Keratinocyte (primary cell): ENCODE measurements at regions not wholly inside any gene's neighbourhood (a gene's known extent, or its start where the extent isn't known, plus 50 kb on each side); places are given as distances from the start of the nearest gene placed in this dataset.

Experiments used
- DNase-seq: peaks from one replicate; pipeline ENCODE4 v3.0.0-alpha.2; 2011; ENCODE audit warnings: low read depth, missing footprints, low spot score
- FAIRE-seq: peaks from 2 replicates; lab custom pipeline; 2011; peaks lifted over from hg19 to GRCh38; lab: Jason Lieb, UNC
- H2AFZ ChIP-seq: 2 replicates; pipeline ENCODE4 v1.6.0; 2012; ENCODE audit warnings: low read length, control low read depth, inconsistent platforms; ENCODE audit not compliant: control insufficient read depth
- H3K27ac ChIP-seq: 2 replicates; pipeline ENCODE4 v1.5.1; 2011; ENCODE audit warnings: low read length; ENCODE audit not compliant: control insufficient read depth, insufficient read depth
- H3K27me3 ChIP-seq: 3 replicates; pipeline ENCODE4 v1.6.0; 2011; ENCODE audit warnings: low read length; ENCODE audit not compliant: control insufficient read depth, insufficient read depth; ENCODE audit errors: extremely low read depth
- H3K36me3 ChIP-seq, 2 experiments: 2 replicates in 1 of 2; 3 replicates in 1 of 2; pipeline ENCODE4 v1.5.1; 2011; ENCODE audit warnings: low read length in 2 of 2, mild to moderate bottlenecking in 1 of 2; ENCODE audit not compliant: control insufficient read depth in 2 of 2, insufficient read depth in 2 of 2; ENCODE audit errors: extremely low read depth in 1 of 2
- H3K4me1 ChIP-seq: 3 replicates; pipeline ENCODE4 v1.5.1; 2011; ENCODE audit warnings: low read length; ENCODE audit not compliant: control insufficient read depth, insufficient read depth; ENCODE audit errors: extremely low read depth
- H3K4me2 ChIP-seq: 3 replicates; pipeline ENCODE4 v1.6.0; 2011; ENCODE audit warnings: low read depth, low read length; ENCODE audit not compliant: control insufficient read depth, insufficient read depth; ENCODE audit errors: extremely low read depth
- H3K4me3 ChIP-seq, 3 experiments: fragments of 200-600 bp in 1 of 3; sonication (generic) in 1 of 3; 2 replicates in 2 of 3; 3 replicates in 1 of 3; pipeline ENCODE4 v1.5.1; 2011 to 2016; ENCODE audit warnings: low read length in 3 of 3, mild to moderate bottlenecking in 3 of 3, control low read depth in 2 of 3, inconsistent platforms in 1 of 3, low read depth in 1 of 3, mixed read lengths in 1 of 3, mixed run types in 1 of 3, moderate library complexity in 1 of 3; ENCODE audit not compliant: control insufficient read depth in 2 of 3, insufficient read depth in 2 of 3; ENCODE audit errors: extremely low read depth in 1 of 3
- H3K79me2 ChIP-seq: 2 replicates; pipeline ENCODE4 v1.6.0; 2012; ENCODE audit warnings: low read length; ENCODE audit not compliant: control insufficient read depth, insufficient read depth
- H3K9ac ChIP-seq: 3 replicates; pipeline ENCODE4 v1.6.0; 2011; ENCODE audit warnings: low read length; ENCODE audit not compliant: control insufficient read depth, insufficient read depth; ENCODE audit errors: extremely low read depth
- H3K9me1 ChIP-seq: 3 replicates; pipeline ENCODE4 v1.6.0; 2011; ENCODE audit warnings: low read length; ENCODE audit not compliant: control insufficient read depth, insufficient read depth; ENCODE audit errors: extremely low read depth
- H3K9me3 ChIP-seq: 2 replicates; pipeline ENCODE4 v1.5.1; 2012; ENCODE audit warnings: low read depth, low read length; ENCODE audit not compliant: control insufficient read depth
- H4K20me1 ChIP-seq: 3 replicates; pipeline ENCODE4 v1.6.0; 2011; ENCODE audit warnings: low read length; ENCODE audit not compliant: control insufficient read depth, insufficient read depth; ENCODE audit errors: extremely low read depth
- EZH2 ChIP-seq: IDR thresholded peaks from one replicate; pipeline ENCODE4 v1.6.1; 2012; ENCODE audit warnings: inconsistent platforms, mild to moderate bottlenecking, low read length, moderate library complexity
- dilution Hi-C: fragments of 300-500 bp; cut with MboI; formaldehyde crosslinking; loops from one replicate; pipeline ENCODE4 v1.7.0; 2020; ENCODE audit warnings: low sequenced_read_pairs; ENCODE audit not compliant: extremely low pct_ligation_motif_present
- TF ChIP-seq, protein P1 (sequence below), 3 experiments: IDR thresholded peaks in 1 of 3; conservative IDR thresholded peaks in 1 of 3; optimal IDR thresholded peaks in 1 of 3; 2 replicates in 2 of 3; 3 replicates in 1 of 3; pipeline versions ENCODE3 to v1.5.1; 2011; ENCODE audit warnings: low read length in 3 of 3, mild to moderate bottlenecking in 3 of 3, moderate library complexity in 2 of 3, control low read depth in 1 of 3, inconsistent platforms in 1 of 3; ENCODE audit not compliant: insufficient read depth in 2 of 3; ENCODE audit errors: extremely low read depth in 1 of 3

DNA sequence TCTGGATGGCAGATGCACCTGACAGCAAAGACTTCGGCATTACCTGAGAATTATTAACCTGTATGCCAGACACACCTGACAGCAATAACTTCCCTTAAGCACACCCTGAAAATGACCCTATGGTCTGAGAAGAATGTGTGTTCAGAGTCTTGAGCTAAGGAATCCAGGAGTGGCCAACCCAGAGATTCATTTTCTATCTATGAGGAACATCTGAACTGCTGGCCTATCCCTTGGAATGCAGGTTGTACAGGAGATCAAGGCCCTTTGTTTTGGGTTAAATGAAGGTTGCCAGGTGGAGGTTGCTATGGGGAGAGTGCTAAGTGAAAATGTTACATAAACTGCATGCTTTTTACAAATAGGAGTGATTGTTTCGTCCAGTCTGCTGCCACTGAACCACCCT is 200.9 kb upstream of the MEIS1 start:
- TF ChIP-seq EZH2 = no peak
- TF ChIP-seq, protein P1, sequence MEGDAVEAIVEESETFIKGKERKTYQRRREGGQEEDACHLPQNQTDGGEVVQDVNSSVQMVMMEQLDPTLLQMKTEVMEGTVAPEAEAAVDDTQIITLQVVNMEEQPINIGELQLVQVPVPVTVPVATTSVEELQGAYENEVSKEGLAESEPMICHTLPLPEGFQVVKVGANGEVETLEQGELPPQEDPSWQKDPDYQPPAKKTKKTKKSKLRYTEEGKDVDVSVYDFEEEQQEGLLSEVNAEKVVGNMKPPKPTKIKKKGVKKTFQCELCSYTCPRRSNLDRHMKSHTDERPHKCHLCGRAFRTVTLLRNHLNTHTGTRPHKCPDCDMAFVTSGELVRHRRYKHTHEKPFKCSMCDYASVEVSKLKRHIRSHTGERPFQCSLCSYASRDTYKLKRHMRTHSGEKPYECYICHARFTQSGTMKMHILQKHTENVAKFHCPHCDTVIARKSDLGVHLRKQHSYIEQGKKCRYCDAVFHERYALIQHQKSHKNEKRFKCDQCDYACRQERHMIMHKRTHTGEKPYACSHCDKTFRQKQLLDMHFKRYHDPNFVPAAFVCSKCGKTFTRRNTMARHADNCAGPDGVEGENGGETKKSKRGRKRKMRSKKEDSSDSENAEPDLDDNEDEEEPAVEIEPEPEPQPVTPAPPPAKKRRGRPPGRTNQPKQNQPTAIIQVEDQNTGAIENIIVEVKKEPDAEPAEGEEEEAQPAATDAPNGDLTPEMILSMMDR (optimal IDR thresholded peaks at IDR 0.05 in 1 of 3, IDR thresholded peaks at IDR 0.05 in 1 of 3, conservative IDR thresholded peaks at IDR 0.05 in 1 of 3; ENCODE audit: extremely low read depth in 1 of 3, insufficient read depth in 2 of 3, low read length in 3 of 3) = no peak
- Histone ChIP-seq H3K36me3 (no peaks in the 10 kb centered on the region), H4K20me1 (no peaks in the 10 kb centered on the region), H3K4me1 (peaks cover 7% of the 10 kb centered on the region), H2AFZ (no peak overlapping the region), H3K9ac (no peak overlapping the region), H3K79me2 (no peaks in the 10 kb centered on the region), H3K4me3 (no peak overlapping the region), H3K4me2 (no peak overlapping the region), H3K27ac (no peak overlapping the region), H3K9me1 (no peaks in the 10 kb centered on the region), H3K9me3 (no peaks in the 10 kb centered on the region), H3K27me3 (peaks cover 4% of the 10 kb centered on the region)
- dilution Hi-C loops = no loop called here
- FAIRE-seq = no peak
- no peak for DNase-seq

GRCh38 chr2:66228128-66228547 is 206.8 kb upstream of the MEIS1 start:
- Histone ChIP-seq H4K20me1 (no peaks in the 10 kb centered on the region), H3K9me3 (no peaks in the 10 kb centered on the region), H3K27me3 (peaks cover 4% of the 10 kb centered on the region), H3K9me1 (no peaks in the 10 kb centered on the region), H3K9ac (no peak overlapping the region), H3K4me2 (no peak overlapping the region), H3K36me3 (no peaks in the 10 kb centered on the region), H2AFZ (no peak overlapping the region), H3K4me3 (no peak overlapping the region), H3K4me1 (no peaks in the 10 kb centered on the region), H3K79me2 (no peaks in the 10 kb centered on the region), H3K27ac (no peak overlapping the region)
- dilution Hi-C loops = no loop called here
- DNase-seq (no peak), FAIRE-seq (no peak)
- no peak for TF ChIP-seq EZH2
- TF ChIP-seq, protein P1 (optimal IDR thresholded peaks at IDR 0.05 in 1 of 3, IDR thresholded peaks at IDR 0.05 in 1 of 3, conservative IDR thresholded peaks at IDR 0.05 in 1 of 3; ENCODE audit: extremely low read depth in 1 of 3, insufficient read depth in 2 of 3, low read length in 3 of 3) = no peak
